H1 (cell line): ENCODE measurements at regions not wholly inside any gene's neighbourhood (a gene's known extent, or its start where the extent isn't known, plus 50 kb on each side); places are given as distances from the start of the nearest gene placed in this dataset.

ENCODE experiments used
- CTCF ChIA-PET: fragments of 300-600 bp; sonication (Branson Sonifier 250); formaldehyde crosslinking; loops from one replicate; lab custom pipeline; 2021; ENCODE audit not compliant: partially characterized antibody; lab: Charles Lee
- POLR2A ChIA-PET: fragments of 300-600 bp; sonication (Branson Sonifier 250); formaldehyde crosslinking; loops from one replicate; lab custom pipeline; 2021; ENCODE audit warnings: inconsistent platforms; ENCODE audit not compliant: partially characterized antibody; lab: Charles Lee
- DNase-seq, 2 experiments: peaks; one replicate each; pipeline versions ENCODE4 v3.0.0 to v3.0.0-alpha.2; 2010 to 2022; ENCODE audit warnings: low spot score in 2 of 2, low read depth in 1 of 2, mixed read lengths in 1 of 2
- FAIRE-seq: peaks from 2 replicates; lab custom pipeline; 2011; peaks lifted over from hg19 to GRCh38; lab: Jason Lieb, UNC
- H2AFZ ChIP-seq: 2 replicates; pipeline ENCODE4 v1.8.1; 2012; ENCODE audit warnings: low read length, inconsistent platforms
- H2AK5ac ChIP-seq: 2 replicates; pipeline ENCODE4 v1.6.1; 2013; ENCODE audit warnings: low read depth, low read length
- H2BK120ac ChIP-seq: replicated peaks from 2 replicates; pipeline ENCODE3; 2013; ENCODE audit warnings: low read depth, low read length, inconsistent platforms
- H2BK12ac ChIP-seq: 2 replicates; pipeline ENCODE4 v1.6.1; 2013; ENCODE audit warnings: low read depth, low read length
- H2BK15ac ChIP-seq: 2 replicates; pipeline ENCODE4 v1.6.1; 2013; ENCODE audit warnings: low read length
- H2BK20ac ChIP-seq: 2 replicates; pipeline ENCODE4 v1.6.1; 2013; ENCODE audit warnings: low read length
- H2BK5ac ChIP-seq: 2 replicates; pipeline ENCODE4 v1.6.1; 2013; ENCODE audit warnings: low read depth, low read length
- H3K14ac ChIP-seq: 2 replicates; pipeline ENCODE4 v1.6.1; 2013; ENCODE audit warnings: inconsistent platforms; ENCODE audit not compliant: insufficient read length
- H3K18ac ChIP-seq: 2 replicates; pipeline ENCODE4 v1.6.1; 2013; ENCODE audit warnings: low read length; ENCODE audit errors: extremely low read depth
- H3K23ac ChIP-seq: 2 replicates; pipeline ENCODE4 v1.6.1; 2013; ENCODE audit warnings: inconsistent platforms; ENCODE audit not compliant: insufficient read length
- H3K23me2 ChIP-seq: 2 replicates; pipeline ENCODE4 v1.6.1; 2013; ENCODE audit warnings: low read depth, low read length
- H3K27ac ChIP-seq: 2 replicates; pipeline ENCODE4 v1.6.1; 2011; ENCODE audit warnings: low read depth, low read length, inconsistent platforms
- H3K27me3 ChIP-seq, 4 experiments: replicated peaks in 1 of 4; 1 replicate in 1 of 4; 2 replicates in 3 of 4; pipeline versions ENCODE4 v1.6.1 to v1.8.1; 2011 to 2013; ENCODE audit warnings: low read length in 3 of 4, mild to moderate bottlenecking in 3 of 4, inconsistent platforms in 2 of 4, mixed read lengths in 2 of 4, moderate library complexity in 1 of 4; ENCODE audit not compliant: control insufficient read depth in 3 of 4, insufficient read depth in 3 of 4; ENCODE audit errors: extremely low read depth in 1 of 4
- H3K36me3 ChIP-seq, 4 experiments: 2 replicates each; pipeline versions ENCODE4 v1.6.1 to v1.8.1; 2011 to 2013; ENCODE audit warnings: mild to moderate bottlenecking in 4 of 4, low read length in 3 of 4, moderate library complexity in 2 of 4, control low read depth in 1 of 4, inconsistent platforms in 1 of 4; ENCODE audit not compliant: insufficient read depth in 4 of 4, control insufficient read depth in 2 of 4
- H3K4ac ChIP-seq: replicated peaks from 2 replicates; pipeline ENCODE3; 2013; ENCODE audit warnings: low read length, low read depth, mixed read lengths, inconsistent platforms; ENCODE audit not compliant: insufficient read length
- H3K4me1 ChIP-seq, 4 experiments: replicated peaks in 1 of 4; 1 replicate in 1 of 4; 2 replicates in 3 of 4; pipeline versions ENCODE4 v1.6.1 to v1.8.1; 2011 to 2013; ENCODE audit warnings: low read length in 3 of 4, inconsistent platforms in 2 of 4, mixed read lengths in 1 of 4; ENCODE audit not compliant: insufficient read depth in 4 of 4, control insufficient read depth in 3 of 4
- H3K4me2 ChIP-seq, 2 experiments: 2 replicates each; pipeline versions ENCODE4 v1.6.1 to v1.8.1; 2011 to 2013; ENCODE audit warnings: low read depth in 2 of 2, low read length in 2 of 2, control low read depth in 1 of 2, inconsistent platforms in 1 of 2, mild to moderate bottlenecking in 1 of 2; ENCODE audit not compliant: insufficient read depth in 1 of 2
- H3K4me3 ChIP-seq, 4 experiments: fragments of 200-600, 300-600 bp in 1 of 4; sonication (generic), shearing (Covaris generic), sonication (Bioruptor Twin) in 1 of 4; 2 replicates each; pipeline versions ENCODE4 v1.5.1 to v1.8.1; 2011 to 2016; ENCODE audit warnings: low read length in 4 of 4, low read depth in 3 of 4, control low read depth in 2 of 4, inconsistent platforms in 2 of 4, mild to moderate bottlenecking in 2 of 4, mixed read lengths in 1 of 4, moderate library complexity in 1 of 4; ENCODE audit not compliant: insufficient read depth in 2 of 4; ENCODE audit errors: extremely low read depth in 1 of 4
- H3K56ac ChIP-seq: replicated peaks from 2 replicates; pipeline ENCODE3; 2013; ENCODE audit warnings: low read depth, mild to moderate bottlenecking, mixed read lengths, low read length, inconsistent platforms; ENCODE audit not compliant: insufficient read length
- H3K79me1 ChIP-seq: 2 replicates; pipeline ENCODE4 v1.6.1; 2013; ENCODE audit warnings: low read depth, low read length, control low read depth
- H3K79me2 ChIP-seq, 2 experiments: 2 replicates each; pipeline versions ENCODE4 v1.6.1 to v1.8.1; 2012 to 2013; ENCODE audit warnings: low read length in 2 of 2, mild to moderate bottlenecking in 2 of 2, inconsistent platforms in 1 of 2; ENCODE audit not compliant: insufficient read depth in 2 of 2, control insufficient read depth in 1 of 2
- H3K9ac ChIP-seq, 4 experiments: replicated peaks in 1 of 4; 1 replicate in 1 of 4; 2 replicates in 3 of 4; pipeline versions ENCODE4 v1.6.1 to v1.8.1; 2011 to 2013; ENCODE audit warnings: low read depth in 3 of 4, low read length in 3 of 4, control low read depth in 2 of 4, mild to moderate bottlenecking in 2 of 4, moderate library complexity in 2 of 4, inconsistent platforms in 1 of 4; ENCODE audit errors: extremely low read depth in 1 of 4
- H3K9me3 ChIP-seq, 2 experiments: 2 replicates each; pipeline versions ENCODE4 v1.6.1 to v1.8.1; 2012 to 2013; ENCODE audit warnings: mild to moderate bottlenecking in 2 of 2, moderate library complexity in 2 of 2, control low read depth in 1 of 2, inconsistent platforms in 1 of 2, low read depth in 1 of 2, low read length in 1 of 2, mixed read lengths in 1 of 2; ENCODE audit not compliant: insufficient read depth in 2 of 2
- H4K20me1 ChIP-seq, 2 experiments: replicated peaks in 1 of 2; 2 replicates each; pipeline versions ENCODE3 to v1.8.1; 2011 to 2013; ENCODE audit warnings: inconsistent platforms in 2 of 2, low read length in 2 of 2, mild to moderate bottlenecking in 1 of 2; ENCODE audit not compliant: insufficient read depth in 2 of 2, control insufficient read depth in 1 of 2
- H4K5ac ChIP-seq: 2 replicates; pipeline ENCODE4 v1.6.1; 2013; ENCODE audit warnings: low read length, low read depth, mixed read lengths, inconsistent platforms; ENCODE audit not compliant: insufficient read length
- H4K8ac ChIP-seq: 2 replicates; pipeline ENCODE4 v1.8.0; 2013; ENCODE audit warnings: mild to moderate bottlenecking, moderate library complexity, low read length, inconsistent platforms; ENCODE audit not compliant: insufficient read depth; ENCODE audit errors: extremely low read depth
- H4K91ac ChIP-seq: replicated peaks from 2 replicates; pipeline ENCODE3; 2013; ENCODE audit warnings: low read length, mixed read lengths, inconsistent platforms; ENCODE audit not compliant: insufficient read length
- POLR2AphosphoS5 ChIP-seq: IDR thresholded peaks from 2 replicates; pipeline ENCODE4 v1.6.1; 2011; ENCODE audit warnings: low read depth, low read length
- POU5F1 ChIP-seq: IDR thresholded peaks from 2 replicates; pipeline ENCODE4 v1.6.1; 2011; ENCODE audit warnings: low read depth, mild to moderate bottlenecking, low read length, moderate library complexity
- TAF7 ChIP-seq: optimal IDR thresholded peaks from 2 replicates; pipeline ENCODE3; 2011; ENCODE audit warnings: low read depth, mild to moderate bottlenecking, inconsistent platforms, low read length, moderate library complexity, borderline replicate concordance
- WGBS, 2 experiments: shearing (Covaris generic) in 1 of 2; methylation state at CpG; one replicate each; pipeline versions ENCODE4 v1.1.6 to v1.1.7; 2013 to 2015; ENCODE audit warnings: low lambda C conversion rate in 2 of 2, mixed read lengths in 2 of 2, inconsistent platforms in 1 of 2, low coverage in 1 of 2, missing lambda C conversion rate in 1 of 2; ENCODE audit not compliant: insufficient replicate concordance in 2 of 2, insufficient coverage in 1 of 2, insufficient read length in 1 of 2; ENCODE audit errors: extremely low coverage in 1 of 2, missing lambda C conversion rate in 1 of 2; 5-methylcytosine and 5-hydroxymethylcytosine counted together
- TF ChIP-seq, protein P1 (sequence below), 3 experiments: IDR thresholded peaks; 1 replicate in 2 of 3; 2 replicates in 1 of 3; pipeline versions ENCODE4 v1.5.1 to v1.6.1; 2011; ENCODE audit warnings: low read length in 3 of 3, mild to moderate bottlenecking in 3 of 3, inconsistent platforms in 2 of 3, low read depth in 1 of 3, moderate library complexity in 1 of 3; ENCODE audit not compliant: insufficient read depth in 1 of 3; ENCODE audit errors: control extremely low read depth in 1 of 3

DNA sequence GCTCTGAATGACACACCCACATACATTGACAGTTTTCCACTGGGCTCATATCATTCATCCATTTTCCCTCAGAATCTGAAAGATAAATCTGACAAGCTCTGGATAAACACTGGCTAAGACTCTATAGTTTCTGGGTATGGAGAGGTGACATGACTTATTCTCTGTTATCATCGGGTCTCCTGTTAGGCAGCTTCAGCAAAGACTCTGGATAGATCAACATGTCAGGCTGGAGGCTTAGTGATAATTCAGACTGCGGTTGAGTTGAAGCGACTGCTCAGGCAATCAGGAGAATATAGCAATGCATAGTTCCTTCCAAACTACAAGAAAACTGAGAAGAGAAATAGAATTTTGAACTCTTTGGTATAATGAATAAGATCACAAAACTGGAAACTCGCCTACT is 394.6 kb downstream of the CBLN4 start:
- Histone ChIP-seq H3K9ac (no peak overlapping the region), H2BK20ac (no peak overlapping the region), H3K79me2 (no peaks in the 10 kb centered on the region), H3K9me3 (no peaks in the 10 kb centered on the region), H3K79me1 (no peaks in the 10 kb centered on the region), H3K27me3 (no peaks in the 10 kb centered on the region), H3K23me2 (no peaks in the 10 kb centered on the region), H3K4ac (no peak overlapping the region), H2AK5ac (no peak overlapping the region), H4K91ac (no peak overlapping the region), H2BK15ac (no peak overlapping the region), H3K36me3 (no peaks in the 10 kb centered on the region)
- POLR2A ChIA-PET = no interaction called here
- DNase-seq = no peak
- TF ChIP-seq TAF7 = no peak
- TF ChIP-seq, protein P1, sequence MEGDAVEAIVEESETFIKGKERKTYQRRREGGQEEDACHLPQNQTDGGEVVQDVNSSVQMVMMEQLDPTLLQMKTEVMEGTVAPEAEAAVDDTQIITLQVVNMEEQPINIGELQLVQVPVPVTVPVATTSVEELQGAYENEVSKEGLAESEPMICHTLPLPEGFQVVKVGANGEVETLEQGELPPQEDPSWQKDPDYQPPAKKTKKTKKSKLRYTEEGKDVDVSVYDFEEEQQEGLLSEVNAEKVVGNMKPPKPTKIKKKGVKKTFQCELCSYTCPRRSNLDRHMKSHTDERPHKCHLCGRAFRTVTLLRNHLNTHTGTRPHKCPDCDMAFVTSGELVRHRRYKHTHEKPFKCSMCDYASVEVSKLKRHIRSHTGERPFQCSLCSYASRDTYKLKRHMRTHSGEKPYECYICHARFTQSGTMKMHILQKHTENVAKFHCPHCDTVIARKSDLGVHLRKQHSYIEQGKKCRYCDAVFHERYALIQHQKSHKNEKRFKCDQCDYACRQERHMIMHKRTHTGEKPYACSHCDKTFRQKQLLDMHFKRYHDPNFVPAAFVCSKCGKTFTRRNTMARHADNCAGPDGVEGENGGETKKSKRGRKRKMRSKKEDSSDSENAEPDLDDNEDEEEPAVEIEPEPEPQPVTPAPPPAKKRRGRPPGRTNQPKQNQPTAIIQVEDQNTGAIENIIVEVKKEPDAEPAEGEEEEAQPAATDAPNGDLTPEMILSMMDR (IDR thresholded peaks at IDR 0.05; ENCODE audit: control extremely low read depth in 1 of 3, insufficient read depth in 1 of 3, low read depth in 1 of 3, low read length in 3 of 3) = no peak
- no peak for TF ChIP-seq POLR2AphosphoS5
- no peak for TF ChIP-seq POU5F1
- TF ChIP-seq, all 59 proteins: peak for 0
- Histone ChIP-seq H4K8ac (no peak overlapping the region), H3K18ac (no peak overlapping the region), H2AFZ (no peak overlapping the region), H3K23ac (no peak overlapping the region), H4K5ac (no peak overlapping the region), H3K4me3 (no peak overlapping the region), H2BK5ac (no peak overlapping the region), H3K14ac (no peak overlapping the region), H3K4me1 (0 out of 7 replicates have a peak, but pooled peaks cover 0 to 2% (median 0%) of the 10 kb centered on the region in 4 experiments), H2BK12ac (no peak overlapping the region), H3K4me2 (no peak overlapping the region), H4K20me1 (no peaks in the 10 kb centered on the region), H2BK120ac (no peak overlapping the region), H3K56ac (no peak overlapping the region), H3K27ac (no peak overlapping the region)
- CTCF ChIA-PET = no interaction called here
- WGBS, 2 experiments = 91% methylated on average over 4 of the region's 4 CpGs; no CpG with 5 or more reads in 1 of the 2 experiments
- FAIRE-seq = no peak
